Retina (tissue), 1 donor: ENCODE measurements at regions not wholly inside any gene's neighbourhood (a gene's known extent, or its start where the extent isn't known, plus 50 kb on each side); places are given as distances from the start of the nearest gene placed in this dataset.

Source experiments
- DNase-seq: peaks from one replicate; pipeline ENCODE4 v3.0.0-alpha.2; 2016

DNA sequence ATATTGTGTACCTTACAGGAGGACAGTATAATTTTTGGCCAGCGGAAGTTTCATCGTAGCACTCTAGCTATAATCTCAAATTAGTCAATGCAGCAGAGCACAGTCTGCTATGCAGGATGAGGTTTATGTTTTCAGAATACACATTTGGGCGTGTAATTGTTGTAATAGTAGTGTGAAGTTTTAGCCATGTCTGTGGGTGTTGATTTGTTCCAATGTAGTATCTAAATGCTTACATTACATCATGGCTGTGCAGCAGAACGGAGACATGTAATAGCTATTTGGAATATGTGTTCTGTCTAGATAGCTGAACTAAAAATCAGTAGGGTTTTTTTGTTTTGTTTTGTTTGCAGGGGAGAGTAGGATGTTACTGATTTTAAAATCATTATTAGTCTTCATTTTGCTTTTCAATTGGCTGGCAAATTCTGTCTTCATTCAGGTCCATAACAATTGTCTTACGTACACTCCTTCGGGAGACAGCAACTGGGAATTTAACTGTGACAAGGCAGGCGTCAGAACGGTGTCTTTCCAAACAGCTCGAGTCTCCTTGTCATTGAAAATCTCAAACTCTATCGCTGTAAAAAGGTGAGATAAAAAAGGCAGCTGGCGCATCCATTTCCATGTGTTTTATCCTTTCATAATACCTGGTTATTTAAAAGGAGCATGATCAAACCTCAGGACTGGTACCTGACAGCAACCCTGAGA is 65.1 kb upstream of the CDH4 start:
- DNase-seq, result no peak

DNA sequence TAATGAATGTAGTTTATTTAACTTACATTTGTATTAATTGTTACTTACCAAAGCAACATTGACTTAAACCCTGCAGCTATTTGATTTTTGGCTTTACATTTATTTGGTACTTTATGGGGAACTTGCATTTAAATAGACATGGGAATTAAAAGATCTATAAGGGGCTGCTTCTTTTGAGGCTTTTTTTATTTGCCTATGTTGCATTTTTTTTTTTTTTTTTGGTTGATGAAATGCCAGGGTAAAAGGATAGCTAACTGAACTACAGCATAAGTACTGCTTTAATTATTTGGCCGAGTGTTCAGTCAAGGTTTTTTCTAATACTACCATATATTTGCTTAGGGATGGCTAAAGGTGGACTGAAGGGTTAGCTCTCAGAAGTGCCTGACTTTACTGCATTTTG is 62.5 kb upstream of the CDH4 start:
- no peak for DNase-seq

DNA sequence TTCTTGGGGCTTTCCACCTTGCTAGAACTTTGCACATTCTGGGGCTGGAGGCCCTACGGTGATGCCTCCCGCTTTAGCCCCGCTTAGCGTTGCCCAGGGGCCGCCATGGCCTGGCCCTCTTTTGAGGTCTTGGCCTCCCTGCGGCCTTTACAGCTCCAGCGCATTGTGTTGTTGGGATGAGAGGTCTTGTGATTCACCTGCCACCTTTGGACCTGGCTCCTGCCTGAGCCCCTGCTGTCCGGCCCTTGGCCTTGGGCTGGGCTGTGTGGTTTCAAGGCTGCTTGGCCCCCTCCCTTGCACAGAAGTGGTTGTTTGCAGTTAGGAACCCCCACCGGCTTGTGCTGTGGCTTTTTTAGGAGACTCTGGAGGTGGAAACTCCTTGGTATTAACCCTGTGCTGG is 61.0 kb upstream of the CDH4 start:
- no peak for DNase-seq

DNA sequence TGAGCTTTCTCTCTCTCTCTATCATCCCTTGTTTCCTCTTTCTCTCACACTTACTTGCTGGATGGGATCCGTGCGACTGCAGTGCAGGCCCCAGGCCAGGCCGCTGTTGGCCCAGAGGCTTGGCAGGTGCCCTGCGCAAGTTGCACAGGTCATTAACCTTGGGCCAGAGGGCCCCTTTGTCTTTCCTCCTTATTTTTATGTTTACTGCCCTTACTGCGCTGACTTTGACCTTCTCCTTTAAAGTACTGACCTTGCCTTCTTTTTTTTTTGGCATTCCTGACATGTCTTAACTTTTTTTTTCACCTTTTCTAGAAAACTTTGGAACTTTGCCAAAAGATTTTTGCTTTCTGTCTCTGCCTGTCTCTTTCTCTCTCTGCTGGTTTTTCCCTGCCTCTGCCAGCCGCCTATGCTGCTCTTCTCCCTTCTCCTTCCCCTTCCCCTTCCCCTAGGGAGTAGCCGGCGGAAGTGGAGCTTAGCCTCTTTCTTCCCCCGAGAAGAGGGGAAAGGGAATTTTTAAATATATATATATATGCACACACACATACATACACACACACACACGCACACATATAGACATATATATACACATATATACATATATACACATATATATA is 59.6 kb upstream of the CDH4 start:
- DNase-seq, result no peak

DNA sequence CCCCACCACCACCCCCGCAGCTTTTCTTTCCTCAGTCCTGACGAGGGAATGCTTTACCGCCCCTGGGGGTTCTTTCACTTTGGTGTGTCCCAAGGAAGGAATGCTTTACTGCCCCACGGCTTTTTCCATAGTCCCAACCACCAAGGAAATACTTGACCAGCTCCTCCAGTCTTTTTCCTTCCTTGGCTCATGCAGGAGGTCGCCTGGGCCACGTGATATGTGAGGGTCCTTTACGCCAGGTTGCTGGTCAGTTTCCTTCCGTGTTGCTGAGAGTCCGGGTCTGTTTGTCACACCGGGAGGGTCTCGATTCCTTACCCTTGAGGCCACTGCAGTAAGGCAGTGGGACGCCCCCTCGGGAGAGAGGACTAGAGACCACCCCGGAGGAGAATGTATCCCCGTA is 58.9 kb upstream of the CDH4 start:
- no peak for DNase-seq
